ENCODE measurements at regions not wholly inside any gene's neighbourhood (a gene's known extent, or its start where the extent isn't known, plus 50 kb on each side); places are given as distances from the start of the nearest gene placed in this dataset.

GRCh38 chr3:178073366-178073765 lies 462.9 kb upstream of the KCNMB2 start:
- peak overlapping the region; percentile 84 for H3K27ac ChIP-seq
- H3K9me3 ChIP-seq (ENCODE audit: low read depth, low read length) = no peaks in the 10 kb centered on the region
- no peak for DNase-seq (ENCODE audit: low read depth, low spot score)
- no peak for TF ChIP-seq EZH2 (IDR thresholded peaks at IDR 0.05)
- no peak overlapping the region for H3K9ac ChIP-seq (ENCODE audit: insufficient read length)
- no peaks in the 10 kb centered on the region for H3K36me3 ChIP-seq (ENCODE audit: insufficient read depth, low read length)
- peak overlapping the region; percentile 61 for H3K4me3 ChIP-seq

- Histone ChIP-seq H3K27ac (peak overlapping the region; percentile 2; the same call in 1 of the 2 replicates), H3K4me3 (no peak overlapping the region), H3K9me3 (ENCODE audit: low read depth, low read length) (no peaks in the 10 kb centered on the region), H3K36me3 (ENCODE audit: insufficient read depth, low read length) (no peaks in the 10 kb centered on the region), H3K9ac (ENCODE audit: insufficient read length) (no peak overlapping the region)
- no peak for TF ChIP-seq EZH2 (IDR thresholded peaks at IDR 0.05)
- no peak for TF ChIP-seq POLR2AphosphoS5 (IDR thresholded peaks at IDR 0.05; ENCODE audit: borderline replicate concordance, low read depth, low read length)
- DNase-seq (ENCODE audit: low read depth, low spot score) = no peak
These were observed 460.9 kb upstream of the KCNMB2 start for GRCh38 chr3:178075344-178075743.

- Histone ChIP-seq H3K4me3 (no peak overlapping the region), H3K9me3 (ENCODE audit: low read depth, low read length) (no peaks in the 10 kb centered on the region), H3K9ac (ENCODE audit: insufficient read length) (no peak overlapping the region), H3K36me3 (ENCODE audit: insufficient read depth, low read length) (no peaks in the 10 kb centered on the region), H3K27ac (0 out of 2 replicates have a peak overlapping the region, but pooled peaks have one; percentile 7)
- DNase-seq (ENCODE audit: low read depth, low spot score) = no peak
- TF ChIP-seq FOXP2 (optimal IDR thresholded peaks at IDR 0.05; ENCODE audit: control extremely low read depth, extremely low read length, insufficient read depth) (no peak), EZH2 (IDR thresholded peaks at IDR 0.05) (no peak), POLR2AphosphoS5 (IDR thresholded peaks at IDR 0.05; ENCODE audit: borderline replicate concordance, low read depth, low read length) (no peak)
These were observed 457.3 kb upstream of the KCNMB2 start for GRCh38 chr3:178078953-178079352.

- no peak overlapping the region for H3K4me3 ChIP-seq
- DNase-seq (ENCODE audit: low read depth, low spot score) = no peak
- TF ChIP-seq FOXP2 (optimal IDR thresholded peaks at IDR 0.05; ENCODE audit: control extremely low read depth, extremely low read length, insufficient read depth) (no peak), POLR2AphosphoS5 (IDR thresholded peaks at IDR 0.05; ENCODE audit: borderline replicate concordance, low read depth, low read length) (no peak), EZH2 (IDR thresholded peaks at IDR 0.05) (no peak)
These were observed 456.3 kb upstream of the KCNMB2 start for GRCh38 chr3:178079966-178080365.

GRCh38 chr3:178082326-178082906 lies 453.8 kb upstream of the KCNMB2 start:
- no peak for TF ChIP-seq FOXP2 (optimal IDR thresholded peaks at IDR 0.05; ENCODE audit: control extremely low read depth, extremely low read length, insufficient read depth)
- TF ChIP-seq POLR2AphosphoS5 (IDR thresholded peaks at IDR 0.05; ENCODE audit: borderline replicate concordance, low read depth, low read length) = no peak
- no peak for TF ChIP-seq EZH2 (IDR thresholded peaks at IDR 0.05)
- Histone ChIP-seq H3K9ac (ENCODE audit: insufficient read length) (no peak overlapping the region), H3K4me3 (no peak overlapping the region), H3K36me3 (ENCODE audit: insufficient read depth, low read length) (no peaks in the 10 kb centered on the region), H3K9me3 (ENCODE audit: low read depth, low read length) (no peaks in the 10 kb centered on the region), H3K27ac (no peak overlapping the region)
- DNase-seq (ENCODE audit: low read depth, low spot score) = no peak

More at GRCh38 chr3:178079966-178080365, 456.3 kb upstream of the KCNMB2 start:
- H3K36me3 ChIP-seq (ENCODE audit: insufficient read depth, low read length) = no peaks in the 10 kb centered on the region
- H3K27ac ChIP-seq = no peak overlapping the region
- no peak overlapping the region for H3K9ac ChIP-seq (ENCODE audit: insufficient read length)
- no peaks in the 10 kb centered on the region for H3K9me3 ChIP-seq (ENCODE audit: low read depth, low read length)

GRCh38 chr3:178083906-178084866 lies 452.1 kb upstream of the KCNMB2 start:
- no peak for TF ChIP-seq EZH2 (IDR thresholded peaks at IDR 0.05)
- no peak for TF ChIP-seq FOXP2 (optimal IDR thresholded peaks at IDR 0.05; ENCODE audit: control extremely low read depth, extremely low read length, insufficient read depth)
- TF ChIP-seq POLR2AphosphoS5 (IDR thresholded peaks at IDR 0.05; ENCODE audit: borderline replicate concordance, low read depth, low read length) = no peak
- Histone ChIP-seq H3K9me3 (ENCODE audit: low read depth, low read length) (no peaks in the 10 kb centered on the region), H3K9ac (ENCODE audit: insufficient read length) (peak overlapping the region; percentile 29), H3K4me3 (peak overlapping the region; percentile 69), H3K36me3 (ENCODE audit: insufficient read depth, low read length) (no peaks in the 10 kb centered on the region), H3K27ac (peak overlapping the region; percentile 74)
- no peak for DNase-seq (ENCODE audit: low read depth, low spot score)

- H3K9me3 ChIP-seq (ENCODE audit: low read depth, low read length) = no peaks in the 10 kb centered on the region
- H3K9ac ChIP-seq (ENCODE audit: insufficient read length) = no peak overlapping the region
- peak; percentile 19; the same call in 1 of the 2 replicates for TF ChIP-seq POLR2AphosphoS5 (IDR thresholded peaks at IDR 0.05; ENCODE audit: borderline replicate concordance, low read depth, low read length)
- no peak for TF ChIP-seq FOXP2 (optimal IDR thresholded peaks at IDR 0.05; ENCODE audit: control extremely low read depth, extremely low read length, insufficient read depth)
- H3K36me3 ChIP-seq (ENCODE audit: insufficient read depth, low read length) = no peaks in the 10 kb centered on the region
- no peak for DNase-seq (ENCODE audit: low read depth, low spot score)
- H3K27ac ChIP-seq = peak overlapping the region; percentile 74
- peak overlapping the region; percentile 69 for H3K4me3 ChIP-seq
These were observed 451.1 kb upstream of the KCNMB2 start for GRCh38 chr3:178084938-178085816.

- Histone ChIP-seq H3K4me3 (no peak overlapping the region), H3K27ac (peak overlapping the region; percentile 15), H3K9ac (ENCODE audit: insufficient read length) (no peak overlapping the region), H3K9me3 (ENCODE audit: low read depth, low read length) (no peaks in the 10 kb centered on the region), H3K36me3 (ENCODE audit: insufficient read depth, low read length) (no peaks in the 10 kb centered on the region)
- no peak for DNase-seq (ENCODE audit: low read depth, low spot score)
- TF ChIP-seq POLR2AphosphoS5 (IDR thresholded peaks at IDR 0.05; ENCODE audit: borderline replicate concordance, low read depth, low read length) = no peak
- no peak for TF ChIP-seq EZH2 (IDR thresholded peaks at IDR 0.05)
- TF ChIP-seq FOXP2 (optimal IDR thresholded peaks at IDR 0.05; ENCODE audit: control extremely low read depth, extremely low read length, insufficient read depth) = no peak
These were observed 450.5 kb upstream of the KCNMB2 start for GRCh38 chr3:178085817-178086123.

Measured in SK-N-MC (cell line).